Hepatocyte (in vitro differentiated cells): ENCODE measurements at regions not wholly inside any gene's neighbourhood (a gene's known extent, or its start where the extent isn't known, plus 50 kb on each side); places are given as distances from the start of the nearest gene placed in this dataset.

Experiments
- CTCF ChIP-seq: fragments of 200-600 bp; sonication (generic); IDR thresholded peaks from 2 replicates; pipeline ENCODE4 v1.5.1; 2016; ENCODE audit warnings: antibody characterized with exemption, mild to moderate bottlenecking; ENCODE audit not compliant: poor library complexity
- EZH2 ChIP-seq: fragments of 200-600 bp; sonication (generic); IDR thresholded peaks from 2 replicates; pipeline ENCODE4 v1.6.1; 2016; ENCODE audit warnings: antibody characterized with exemption, mild to moderate bottlenecking, borderline replicate concordance
- EZH2phosphoT487 ChIP-seq: fragments of 200-600 bp; sonication (generic); IDR thresholded peaks from one replicate; pipeline ENCODE4 v1.6.1; 2018; ENCODE audit warnings: antibody characterized with exemption, mild to moderate bottlenecking, low read depth, moderate library complexity; ENCODE audit not compliant: unreplicated experiment, severe bottlenecking

- no peak for TF ChIP-seq EZH2phosphoT487
- no peak for TF ChIP-seq CTCF
- no peak for TF ChIP-seq EZH2
Measured at GRCh38 chr6:85392379-85392778, 57.5 kb upstream of the NT5E start.
